VCaP (cell line): ENCODE measurements at regions not wholly inside any gene's neighbourhood (a gene's known extent, or its start where the extent isn't known, plus 50 kb on each side); places are given as distances from the start of the nearest gene placed in this dataset.

Experiments used
- H3K27ac ChIP-seq: fragments of 450-650 bp; 2 replicates; pipeline ENCODE4 v1.5.1; 2017
- CTCF ChIP-seq: fragments of 450-650 bp; conservative IDR thresholded peaks from 2 replicates; pipeline ENCODE4 v1.5.1; 2017; ENCODE audit warnings: mild to moderate bottlenecking, moderate library complexity

GRCh38 chr10:130388746-130389145 is 252.6 kb downstream of the GLRX3 start:
- no peak overlapping the region for H3K27ac ChIP-seq
- no peak for TF ChIP-seq CTCF

- no peak for TF ChIP-seq CTCF
- no peak overlapping the region for H3K27ac ChIP-seq
Observed at GRCh38 chr10:130389906-130390305, 253.7 kb downstream of the GLRX3 start.

GRCh38 chr10:130392031-130392430 is 255.8 kb downstream of the GLRX3 start:
- no peak for TF ChIP-seq CTCF
- H3K27ac ChIP-seq, result no peak overlapping the region

- TF ChIP-seq CTCF, result no peak
- H3K27ac ChIP-seq, result no peak overlapping the region
Observed at GRCh38 chr10:130393342-130393741, 257.2 kb downstream of the GLRX3 start.

GRCh38 chr10:130394832-130395231 is 258.6 kb downstream of the GLRX3 start:
- TF ChIP-seq CTCF, result no peak
- H3K27ac ChIP-seq, result no peak overlapping the region

GRCh38 chr10:130395248-130395936 is 259.2 kb downstream of the GLRX3 start:
- TF ChIP-seq CTCF, result no peak
- H3K27ac ChIP-seq, result no peak overlapping the region

- no peak for TF ChIP-seq CTCF
Observed at GRCh38 chr10:130396044-130396443, 259.9 kb downstream of the GLRX3 start.

More at GRCh38 chr10:130396044-130396443, 259.9 kb downstream of the GLRX3 start:
- no peak overlapping the region for H3K27ac ChIP-seq
